ENCODE measurements at regions not wholly inside any gene's neighbourhood (a gene's known extent, or its start where the extent isn't known, plus 50 kb on each side); places are given as distances from the start of the nearest gene placed in this dataset.

- no peaks in the 10 kb centered on the region for H3K36me3 ChIP-seq
- no peaks in the 10 kb centered on the region for H3K9me3 ChIP-seq
- no peak for DNase-seq (ENCODE audit: low spot score in 2 of 2)
- H3K4me1 ChIP-seq = no peaks in the 10 kb centered on the region
- TF ChIP-seq CTCF (IDR thresholded peaks at IDR 0.05) = no peak
- intact Hi-C loops (cut with DNase I) = no loop called here
- H3K27ac ChIP-seq = no peak overlapping the region
- no peak overlapping the region for H3K4me3 ChIP-seq
- no peaks in the 10 kb centered on the region for H3K27me3 ChIP-seq
Observed at GRCh38 chr12:58491306-58491705, 429.0 kb downstream of the LRIG3 start.

- no peak for TF ChIP-seq CTCF (IDR thresholded peaks at IDR 0.05)
- H3K4me3 ChIP-seq = no peak overlapping the region
- intact Hi-C loops (cut with DNase I) = no loop called here
- no peaks in the 10 kb centered on the region for H3K9me3 ChIP-seq
- H3K27me3 ChIP-seq = no peaks in the 10 kb centered on the region
- no peaks in the 10 kb centered on the region for H3K4me1 ChIP-seq
- no peak for DNase-seq (ENCODE audit: low spot score in 2 of 2)
- no peaks in the 10 kb centered on the region for H3K36me3 ChIP-seq
- H3K27ac ChIP-seq = no peak overlapping the region
Observed at GRCh38 chr12:58496411-58497190, 423.7 kb downstream of the LRIG3 start.

GRCh38 chr12:58500399-58500798 lies 419.9 kb downstream of the LRIG3 start:
- Histone ChIP-seq H3K36me3 (no peaks in the 10 kb centered on the region), H3K27me3 (no peaks in the 10 kb centered on the region), H3K27ac (no peak overlapping the region), H3K4me1 (no peaks in the 10 kb centered on the region), H3K4me3 (no peak overlapping the region), H3K9me3 (no peaks in the 10 kb centered on the region)
- TF ChIP-seq CTCF (IDR thresholded peaks at IDR 0.05) = no peak
- intact Hi-C loops (cut with DNase I) = no loop called here
- no peak for DNase-seq (ENCODE audit: low spot score in 2 of 2)

- H3K27ac ChIP-seq = no peak overlapping the region
- H3K9me3 ChIP-seq = no peaks in the 10 kb centered on the region
- H3K4me1 ChIP-seq = no peaks in the 10 kb centered on the region
- H3K4me3 ChIP-seq = no peak overlapping the region
- TF ChIP-seq CTCF (IDR thresholded peaks at IDR 0.05) = no peak
- no peak for DNase-seq (ENCODE audit: low spot score in 2 of 2)
- H3K27me3 ChIP-seq = no peaks in the 10 kb centered on the region
- H3K36me3 ChIP-seq = no peaks in the 10 kb centered on the region
- intact Hi-C loops (cut with DNase I) = no loop called here
Observed at GRCh38 chr12:58502226-58502625, 418.1 kb downstream of the LRIG3 start.

GRCh38 chr12:58502841-58503240 lies 417.5 kb downstream of the LRIG3 start:
- H3K4me3 ChIP-seq = no peak overlapping the region

More at GRCh38 chr12:58502841-58503240, 417.5 kb downstream of the LRIG3 start:
- Histone ChIP-seq H3K4me1 (no peaks in the 10 kb centered on the region), H3K27me3 (no peaks in the 10 kb centered on the region), H3K9me3 (no peaks in the 10 kb centered on the region), H3K27ac (no peak overlapping the region), H3K36me3 (no peaks in the 10 kb centered on the region)
- intact Hi-C loops (cut with DNase I) = no loop called here
- no peak for TF ChIP-seq CTCF (IDR thresholded peaks at IDR 0.05)
- DNase-seq (ENCODE audit: low spot score in 2 of 2) = no peak
